ENCODE measurements at regions not wholly inside any gene's neighbourhood (a gene's known extent, or its start where the extent isn't known, plus 50 kb on each side); places are given as distances from the start of the nearest gene placed in this dataset.

- TF ChIP-seq CTCF (IDR thresholded peaks at IDR 0.05; ENCODE audit: low read length) = no peak
- TF ChIP-seq EZH2 (optimal IDR thresholded peaks at IDR 0.05; ENCODE audit: low read depth, low read length) = no peak
- no peak for TF ChIP-seq EZH2phosphoT487 (IDR thresholded peaks at IDR 0.05; ENCODE audit: low read length)
Measured at GRCh38 chr12:82108615-82109014, 249.6 kb downstream of the CCDC59 start.

All from MM.1S (cell line).